Thyroid gland (tissue), 4 donors: ENCODE measurements at regions not wholly inside any gene's neighbourhood (a gene's known extent, or its start where the extent isn't known, plus 50 kb on each side); places are given as distances from the start of the nearest gene placed in this dataset.

Source experiments
- DNase-seq, 2 donors: peaks; one replicate each; pipeline ENCODE4 v3.0.0-alpha.2; 2019
- H3K27ac ChIP-seq, 3 donors: fragments of 200-600 bp; sonication (generic); 1 replicate in 2 of 3; 2 replicates in 1 of 3; pipeline ENCODE4 v1.5.1; 2016 to 2019; ENCODE audit warnings: mild to moderate bottlenecking in 1 of 3, moderate library complexity in 1 of 3
- H3K27me3 ChIP-seq: fragments of 200-600 bp; sonication (generic); one replicate; pipeline ENCODE4 v1.5.1; 2019
- H3K36me3 ChIP-seq, 2 donors: fragments of 200-600 bp; sonication (generic); one replicate each; pipeline ENCODE4 v1.5.1; 2016 to 2019
- H3K4me1 ChIP-seq, 2 donors: fragments of 200-600 bp; sonication (generic); one replicate each; pipeline ENCODE4 v1.5.1; 2017 to 2019
- H3K4me3 ChIP-seq, 3 donors: fragments of 200-600 bp; sonication (generic); replicated peaks in 1 of 3; 1 replicate in 2 of 3; 2 replicates in 1 of 3; pipeline ENCODE4 v1.5.1; 2016; ENCODE audit warnings: mild to moderate bottlenecking in 1 of 3
- H3K9me3 ChIP-seq: fragments of 200-600 bp; sonication (generic); one replicate; pipeline ENCODE4 v1.5.1; 2017
- CTCF ChIP-seq, 6 experiments: fragments of 200-600 bp in 3 of 6; fragments of 450-650 bp in 3 of 6; sonication (generic) in 3 of 6; IDR thresholded peaks; one replicate each; pipeline ENCODE4 v1.5.1; 2016 to 2019; ENCODE audit warnings: antibody characterized with exemption in 6 of 6, mild to moderate bottlenecking in 2 of 6, inconsistent platforms in 1 of 6, moderate library complexity in 1 of 6
- POLR2A ChIP-seq, 2 donors: fragments of 450-650 bp; IDR thresholded peaks; one replicate each; pipeline ENCODE4 v1.6.1; 2017; ENCODE audit warnings: antibody characterized with exemption in 2 of 2, mild to moderate bottlenecking in 2 of 2, moderate library complexity in 1 of 2
- WGBS, 2 donors: methylation state at CpG; one replicate each; pipeline ENCODE4 v1.1.5; 2017; 5-methylcytosine and 5-hydroxymethylcytosine counted together
- intact Hi-C: fragments of 100-400 bp; cut with DNase I; formaldehyde crosslinking; loops from one replicate; pipeline ENCODE4 v1.15.1; 2023

GRCh38 chr12:83630526-83630925 lies 943.8 kb downstream of the TMTC2 start:
- DNase-seq: no peak
- intact Hi-C loops: no loop called here
- TF ChIP-seq CTCF (IDR thresholded peaks at IDR 0.05): no peak
- TF ChIP-seq POLR2A (IDR thresholded peaks at IDR 0.05): no peak
- Histone ChIP-seq H3K27me3 (no peaks in the 10 kb centered on the region), H3K4me1 (no peaks in the 10 kb centered on the region), H3K36me3 (no peaks in the 10 kb centered on the region), H3K4me3 (no peak overlapping the region), H3K9me3 (no peaks in the 10 kb centered on the region), H3K27ac (no peak overlapping the region)
- WGBS, 2 donors: 88 to 91% methylated on average over 1 of the region's 1 CpG

GRCh38 chr12:83629931-83630330 lies 943.2 kb downstream of the TMTC2 start:
- H3K36me3 ChIP-seq: no peaks in the 10 kb centered on the region
- H3K9me3 ChIP-seq: no peaks in the 10 kb centered on the region
- intact Hi-C loops: no loop called here
- 76 to 80% methylated on average over 3 of the region's 3 CpGs for WGBS, 2 donors
- no peaks in the 10 kb centered on the region for H3K4me1 ChIP-seq
- H3K4me3 ChIP-seq: no peak overlapping the region
- no peak for DNase-seq
- TF ChIP-seq POLR2A (IDR thresholded peaks at IDR 0.05) (no peak), CTCF (IDR thresholded peaks at IDR 0.05) (no peak)
- H3K27me3 ChIP-seq: no peaks in the 10 kb centered on the region
- no peak overlapping the region for H3K27ac ChIP-seq

GRCh38 chr12:83622205-83622604 lies 935.5 kb downstream of the TMTC2 start:
- Histone ChIP-seq H3K9me3 (no peaks in the 10 kb centered on the region), H3K36me3 (no peaks in the 10 kb centered on the region), H3K27ac (no peak overlapping the region), H3K4me1 (no peaks in the 10 kb centered on the region), H3K27me3 (no peaks in the 10 kb centered on the region), H3K4me3 (no peak overlapping the region)
- TF ChIP-seq CTCF (IDR thresholded peaks at IDR 0.05): no peak
- TF ChIP-seq POLR2A (IDR thresholded peaks at IDR 0.05): no peak
- 65 to 77% methylated on average over 1 of the region's 1 CpG for WGBS, 2 donors
- no peak for DNase-seq
- intact Hi-C loops: no loop called here

- H3K4me3 ChIP-seq: no peak overlapping the region
- no peaks in the 10 kb centered on the region for H3K27me3 ChIP-seq
- no peaks in the 10 kb centered on the region for H3K4me1 ChIP-seq
- H3K36me3 ChIP-seq: no peaks in the 10 kb centered on the region
- intact Hi-C loops: no loop called here
- no peak overlapping the region for H3K27ac ChIP-seq
- no peak for TF ChIP-seq CTCF (IDR thresholded peaks at IDR 0.05)
- no peak for TF ChIP-seq POLR2A (IDR thresholded peaks at IDR 0.05)
- no peaks in the 10 kb centered on the region for H3K9me3 ChIP-seq
- DNase-seq: no peak
Measured at GRCh38 chr12:83619973-83620372, 933.3 kb downstream of the TMTC2 start.

- H3K36me3 ChIP-seq: no peaks in the 10 kb centered on the region
- H3K27ac ChIP-seq: no peak overlapping the region
- H3K9me3 ChIP-seq: no peaks in the 10 kb centered on the region
- no peaks in the 10 kb centered on the region for H3K4me1 ChIP-seq
- no peak for DNase-seq
- H3K4me3 ChIP-seq: no peak overlapping the region
- intact Hi-C loops: no loop called here
- 84 to 86% methylated on average over 1 of the region's 1 CpG for WGBS, 2 donors
- TF ChIP-seq CTCF (IDR thresholded peaks at IDR 0.05) (no peak), POLR2A (IDR thresholded peaks at IDR 0.05) (no peak)
- H3K27me3 ChIP-seq: no peaks in the 10 kb centered on the region
Measured at GRCh38 chr12:83615152-83615551, 928.4 kb downstream of the TMTC2 start.
